ENCODE measurements at regions not wholly inside any gene's neighbourhood (a gene's known extent, or its start where the extent isn't known, plus 50 kb on each side); places are given as distances from the start of the nearest gene placed in this dataset.
"Not testable (repeated sequence)": the region's sequence is repeated elsewhere in the genome, so short reads cannot be mapped to it uniquely, and the experiment has no call there.

GRCh38 chr7:57060506-57060905 is 71.7 kb downstream of the ZNF479 start:
- not testable (repeated sequence) for DNase-seq (ENCODE audit: low read depth, low spot score)

GRCh38 chr7:57016341-57016740 is 115.9 kb downstream of the ZNF479 start:
- not testable (repeated sequence) for DNase-seq (ENCODE audit: low read depth, low spot score)

GRCh38 chr7:57013707-57014106 is 118.5 kb downstream of the ZNF479 start:
- DNase-seq (ENCODE audit: low read depth, low spot score) = not testable (repeated sequence)

GRCh38 chr7:57012907-57013306 is 119.3 kb downstream of the ZNF479 start:
- not testable (repeated sequence) for DNase-seq (ENCODE audit: low read depth, low spot score)

- not testable (repeated sequence) for DNase-seq (ENCODE audit: low read depth, low spot score)
Observed at GRCh38 chr7:57009230-57009629, 123.0 kb downstream of the ZNF479 start.

- not testable (repeated sequence) for DNase-seq (ENCODE audit: low read depth, low spot score)
Observed at GRCh38 chr7:57005974-57006373, 126.3 kb downstream of the ZNF479 start.

- DNase-seq (ENCODE audit: low read depth, low spot score) = not testable (repeated sequence)
Observed at GRCh38 chr7:57003821-57004220, 128.4 kb downstream of the ZNF479 start.

- not testable (repeated sequence) for DNase-seq (ENCODE audit: low read depth, low spot score)
Observed at GRCh38 chr7:57001926-57002325, 130.3 kb downstream of the ZNF479 start.

GRCh38 chr7:56993779-56994178 is 138.5 kb downstream of the ZNF479 start:
- not testable (repeated sequence) for DNase-seq (ENCODE audit: low read depth, low spot score)

GRCh38 chr7:56957737-56958408 is 174.4 kb downstream of the ZNF479 start:
- DNase-seq (ENCODE audit: low read depth, low spot score) = not testable (repeated sequence)

GRCh38 chr7:56957086-56957485 is 175.2 kb downstream of the ZNF479 start:
- not testable (repeated sequence) for DNase-seq (ENCODE audit: low read depth, low spot score)

- not testable (repeated sequence) for DNase-seq (ENCODE audit: low read depth, low spot score)
Observed at GRCh38 chr7:56948390-56949379, 183.6 kb downstream of the ZNF479 start.

GRCh38 chr7:56940050-56940449 is 192.2 kb downstream of the ZNF479 start:
- DNase-seq (ENCODE audit: low read depth, low spot score) = peak; percentile 0

- not testable (repeated sequence) for DNase-seq (ENCODE audit: low read depth, low spot score)
Observed at GRCh38 chr7:56923892-56924291, 208.3 kb downstream of the ZNF479 start.

- not testable (repeated sequence) for DNase-seq (ENCODE audit: low read depth, low spot score)
Observed at GRCh38 chr7:56910973-56911372, 221.3 kb downstream of the ZNF479 start.

GRCh38 chr7:56889454-56889853 is 242.8 kb downstream of the ZNF479 start:
- DNase-seq (ENCODE audit: low read depth, low spot score) = not testable (repeated sequence)

GRCh38 chr7:56885132-56885531 is 247.1 kb downstream of the ZNF479 start:
- not testable (repeated sequence) for DNase-seq (ENCODE audit: low read depth, low spot score)

- not testable (repeated sequence) for DNase-seq (ENCODE audit: low read depth, low spot score)
Observed at GRCh38 chr7:56882318-56882717, 249.9 kb downstream of the ZNF479 start.

Measured in astrocyte of the hippocampus (primary cell).